SK-N-SH (cell line): ENCODE measurements at regions not wholly inside any gene's neighbourhood (a gene's known extent, or its start where the extent isn't known, plus 50 kb on each side); places are given as distances from the start of the nearest gene placed in this dataset.

Experiments used
- CTCF ChIP-seq: fragments of 200-600 bp; sonication (generic); IDR thresholded peaks from 2 replicates; pipeline ENCODE4 v1.6.1; 2017; ENCODE audit warnings: antibody characterized with exemption, mild to moderate bottlenecking, moderate library complexity
- POLR2AphosphoS5 ChIP-seq: IDR thresholded peaks from 2 replicates; pipeline ENCODE4 v1.6.1; 2012; ENCODE audit warnings: low read depth, low read length
- USF2 ChIP-seq: fragments of 150-350 bp; IDR thresholded peaks from 2 replicates; pipeline ENCODE4 v1.6.1; 2017; ENCODE audit warnings: antibody characterized with exemption, low read length, low read depth, borderline replicate concordance

- TF ChIP-seq POLR2AphosphoS5 = no peak
- no peak for TF ChIP-seq USF2
- TF ChIP-seq CTCF = no peak
These were observed 452.7 kb upstream of the NRXN1 start for GRCh38 chr2:51484605-51485004.
